ENCODE measurements at regions not wholly inside any gene's neighbourhood (a gene's known extent, or its start where the extent isn't known, plus 50 kb on each side); places are given as distances from the start of the nearest gene placed in this dataset.

DNA sequence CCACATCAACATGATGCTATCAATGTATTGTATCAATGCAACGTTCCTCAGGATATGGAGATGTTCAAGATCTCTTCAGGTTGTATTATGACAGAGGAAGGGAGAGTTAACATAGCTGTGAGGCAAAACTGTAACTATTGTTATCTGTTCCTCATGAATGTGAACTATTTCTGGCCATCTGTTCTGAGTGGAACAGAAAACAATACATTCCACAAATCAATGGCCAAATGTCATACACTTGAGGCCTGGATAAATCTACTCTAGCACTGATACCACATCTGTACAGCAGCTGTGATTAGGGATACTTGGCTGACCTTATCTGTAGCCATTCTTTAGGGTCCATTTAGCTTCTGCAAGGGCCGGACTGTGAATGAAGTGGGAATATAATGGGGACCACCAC is 447.9 kb downstream of the IRS1 start:
- TF ChIP-seq, protein P1, sequence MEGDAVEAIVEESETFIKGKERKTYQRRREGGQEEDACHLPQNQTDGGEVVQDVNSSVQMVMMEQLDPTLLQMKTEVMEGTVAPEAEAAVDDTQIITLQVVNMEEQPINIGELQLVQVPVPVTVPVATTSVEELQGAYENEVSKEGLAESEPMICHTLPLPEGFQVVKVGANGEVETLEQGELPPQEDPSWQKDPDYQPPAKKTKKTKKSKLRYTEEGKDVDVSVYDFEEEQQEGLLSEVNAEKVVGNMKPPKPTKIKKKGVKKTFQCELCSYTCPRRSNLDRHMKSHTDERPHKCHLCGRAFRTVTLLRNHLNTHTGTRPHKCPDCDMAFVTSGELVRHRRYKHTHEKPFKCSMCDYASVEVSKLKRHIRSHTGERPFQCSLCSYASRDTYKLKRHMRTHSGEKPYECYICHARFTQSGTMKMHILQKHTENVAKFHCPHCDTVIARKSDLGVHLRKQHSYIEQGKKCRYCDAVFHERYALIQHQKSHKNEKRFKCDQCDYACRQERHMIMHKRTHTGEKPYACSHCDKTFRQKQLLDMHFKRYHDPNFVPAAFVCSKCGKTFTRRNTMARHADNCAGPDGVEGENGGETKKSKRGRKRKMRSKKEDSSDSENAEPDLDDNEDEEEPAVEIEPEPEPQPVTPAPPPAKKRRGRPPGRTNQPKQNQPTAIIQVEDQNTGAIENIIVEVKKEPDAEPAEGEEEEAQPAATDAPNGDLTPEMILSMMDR (IDR thresholded peaks at IDR 0.05) = no peak
- H3K27ac ChIP-seq = no peak overlapping the region
- no peaks in the 10 kb centered on the region for H3K4me1 ChIP-seq (ENCODE audit: control insufficient read depth in 1 of 2, insufficient read depth in 1 of 2, low read depth in 1 of 2, low read length in 1 of 2)
- no peaks in the 10 kb centered on the region for H3K9me3 ChIP-seq
- H3K27me3 ChIP-seq = peaks cover 5% of the 10 kb centered on the region
- no peak overlapping the region for H3K4me3 ChIP-seq (ENCODE audit: low read depth in 1 of 2, low read length in 1 of 2)
- no peaks in the 10 kb centered on the region for H3K36me3 ChIP-seq

- TF ChIP-seq, protein P1 (IDR thresholded peaks at IDR 0.05) = no peak
Observed at GRCh38 chr2:226339616-226340015, 460.0 kb downstream of the IRS1 start.

GRCh38 chr2:226338825-226339224 is 460.8 kb downstream of the IRS1 start:
- Histone ChIP-seq H3K4me1 (ENCODE audit: control insufficient read depth in 1 of 2, insufficient read depth in 1 of 2, low read depth in 1 of 2, low read length in 1 of 2) (no peaks in the 10 kb centered on the region), H3K27me3 (no peaks in the 10 kb centered on the region), H3K27ac (no peak overlapping the region), H3K36me3 (no peaks in the 10 kb centered on the region), H3K4me3 (ENCODE audit: low read depth in 1 of 2, low read length in 1 of 2) (no peak overlapping the region), H3K9me3 (no peaks in the 10 kb centered on the region)
- TF ChIP-seq, protein P1 (IDR thresholded peaks at IDR 0.05) = no peak

More at GRCh38 chr2:226339616-226340015, 460.0 kb downstream of the IRS1 start:
- Histone ChIP-seq H3K4me1 (ENCODE audit: control insufficient read depth in 1 of 2, insufficient read depth in 1 of 2, low read depth in 1 of 2, low read length in 1 of 2) (no peaks in the 10 kb centered on the region), H3K9me3 (no peaks in the 10 kb centered on the region), H3K36me3 (no peaks in the 10 kb centered on the region), H3K4me3 (ENCODE audit: low read depth in 1 of 2, low read length in 1 of 2) (no peak overlapping the region), H3K27ac (no peak overlapping the region), H3K27me3 (no peaks in the 10 kb centered on the region)

- Histone ChIP-seq H3K27me3 (no peaks in the 10 kb centered on the region), H3K36me3 (no peaks in the 10 kb centered on the region), H3K9me3 (no peaks in the 10 kb centered on the region), H3K4me1 (ENCODE audit: control insufficient read depth in 1 of 2, insufficient read depth in 1 of 2, low read depth in 1 of 2, low read length in 1 of 2) (peaks cover 0 to 7% of the 10 kb centered on the region in 2 experiments), H3K4me3 (ENCODE audit: low read depth in 1 of 2, low read length in 1 of 2) (no peak overlapping the region), H3K27ac (no peak overlapping the region)
- TF ChIP-seq, protein P1 (IDR thresholded peaks at IDR 0.05) = no peak
Observed at GRCh38 chr2:226337941-226338600, 461.5 kb downstream of the IRS1 start.

DNA sequence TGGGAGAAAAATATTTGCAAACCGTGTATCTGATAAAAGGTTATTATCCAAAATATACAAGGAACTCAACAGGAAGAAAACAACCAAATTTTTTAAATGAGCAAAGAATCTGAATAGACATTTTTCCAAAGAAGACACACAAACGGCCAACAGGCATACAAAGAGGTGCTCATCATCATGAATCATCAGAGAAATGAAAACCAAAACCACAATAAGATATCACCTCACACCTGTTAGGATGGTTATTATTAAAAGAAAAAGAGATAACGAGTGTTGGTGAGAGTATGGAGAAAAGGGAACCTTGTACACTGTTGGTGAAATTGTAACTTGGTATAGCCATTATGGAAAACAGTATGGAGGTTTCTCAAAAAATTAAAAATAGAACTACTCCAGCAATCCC is 463.3 kb downstream of the IRS1 start:
- no peaks in the 10 kb centered on the region for H3K36me3 ChIP-seq
- TF ChIP-seq, protein P1 (IDR thresholded peaks at IDR 0.05) = no peak
- H3K27ac ChIP-seq = no peak overlapping the region
- H3K27me3 ChIP-seq = no peaks in the 10 kb centered on the region
- H3K4me1 ChIP-seq (ENCODE audit: control insufficient read depth in 1 of 2, insufficient read depth in 1 of 2, low read depth in 1 of 2, low read length in 1 of 2) = peaks cover 0 to 11% of the 10 kb centered on the region in 2 experiments
- H3K9me3 ChIP-seq = no peaks in the 10 kb centered on the region
- no peak overlapping the region for H3K4me3 ChIP-seq (ENCODE audit: low read depth in 1 of 2, low read length in 1 of 2)

All from neutrophil (primary cell).